ENCODE measurements at regions not wholly inside any gene's neighbourhood (a gene's known extent, or its start where the extent isn't known, plus 50 kb on each side); places are given as distances from the start of the nearest gene placed in this dataset.

- no peak overlapping the region for H2BK15ac ChIP-seq (ENCODE audit: low read length)
- TF ChIP-seq BRCA1 (IDR thresholded peaks at IDR 0.05; ENCODE audit: low read depth, low read length) (no peak), SIN3A (conservative IDR thresholded peaks at IDR 0.05 in 1 of 2, IDR thresholded peaks at IDR 0.05 in 1 of 2; ENCODE audit: low read depth in 1 of 2, low read length in 2 of 2) (no peak), TEAD4 (IDR thresholded peaks at IDR 0.05; ENCODE audit: low read depth, low read length) (no peak), HDAC2 (IDR thresholded peaks at IDR 0.05; ENCODE audit: borderline replicate concordance in 1 of 2, low read depth in 2 of 2, low read length in 2 of 2) (no peak), CREB1 (IDR thresholded peaks at IDR 0.05) (no peak), KDM5A (IDR thresholded peaks at IDR 0.05; ENCODE audit: low read length) (no peak), RAD21 (IDR thresholded peaks at IDR 0.05 in 1 of 2, conservative IDR thresholded peaks at IDR 0.05 in 1 of 2; ENCODE audit: low read depth in 2 of 2, low read length in 2 of 2) (no peak), KDM4A (IDR thresholded peaks at IDR 0.05; ENCODE audit: low read depth, low read length, severe bottlenecking) (no peak)
- TF ChIP-seq, protein P1, sequence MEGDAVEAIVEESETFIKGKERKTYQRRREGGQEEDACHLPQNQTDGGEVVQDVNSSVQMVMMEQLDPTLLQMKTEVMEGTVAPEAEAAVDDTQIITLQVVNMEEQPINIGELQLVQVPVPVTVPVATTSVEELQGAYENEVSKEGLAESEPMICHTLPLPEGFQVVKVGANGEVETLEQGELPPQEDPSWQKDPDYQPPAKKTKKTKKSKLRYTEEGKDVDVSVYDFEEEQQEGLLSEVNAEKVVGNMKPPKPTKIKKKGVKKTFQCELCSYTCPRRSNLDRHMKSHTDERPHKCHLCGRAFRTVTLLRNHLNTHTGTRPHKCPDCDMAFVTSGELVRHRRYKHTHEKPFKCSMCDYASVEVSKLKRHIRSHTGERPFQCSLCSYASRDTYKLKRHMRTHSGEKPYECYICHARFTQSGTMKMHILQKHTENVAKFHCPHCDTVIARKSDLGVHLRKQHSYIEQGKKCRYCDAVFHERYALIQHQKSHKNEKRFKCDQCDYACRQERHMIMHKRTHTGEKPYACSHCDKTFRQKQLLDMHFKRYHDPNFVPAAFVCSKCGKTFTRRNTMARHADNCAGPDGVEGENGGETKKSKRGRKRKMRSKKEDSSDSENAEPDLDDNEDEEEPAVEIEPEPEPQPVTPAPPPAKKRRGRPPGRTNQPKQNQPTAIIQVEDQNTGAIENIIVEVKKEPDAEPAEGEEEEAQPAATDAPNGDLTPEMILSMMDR (IDR thresholded peaks at IDR 0.05; ENCODE audit: control extremely low read depth in 1 of 3, insufficient read depth in 1 of 3, low read depth in 1 of 3, low read length in 3 of 3), result no peak
- TF ChIP-seq, protein P2, sequence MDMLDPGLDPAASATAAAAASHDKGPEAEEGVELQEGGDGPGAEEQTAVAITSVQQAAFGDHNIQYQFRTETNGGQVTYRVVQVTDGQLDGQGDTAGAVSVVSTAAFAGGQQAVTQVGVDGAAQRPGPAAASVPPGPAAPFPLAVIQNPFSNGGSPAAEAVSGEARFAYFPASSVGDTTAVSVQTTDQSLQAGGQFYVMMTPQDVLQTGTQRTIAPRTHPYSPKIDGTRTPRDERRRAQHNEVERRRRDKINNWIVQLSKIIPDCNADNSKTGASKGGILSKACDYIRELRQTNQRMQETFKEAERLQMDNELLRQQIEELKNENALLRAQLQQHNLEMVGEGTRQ (IDR thresholded peaks at IDR 0.05; ENCODE audit: low read length), result no peak
Observed at GRCh38 chr15:29542994-29543393, 273.4 kb upstream of the NSMCE3 start.

More at GRCh38 chr15:29542994-29543393, 273.4 kb upstream of the NSMCE3 start:
- Histone ChIP-seq H3K18ac (ENCODE audit: extremely low read depth, low read length) (no peak overlapping the region), H3K27me3 (replicated peaks in 1 of 4; ENCODE audit: control insufficient read depth in 3 of 4, extremely low read depth in 1 of 4, insufficient read depth in 3 of 4, low read length in 3 of 4) (no peaks in the 10 kb centered on the region), H4K20me1 (replicated peaks in 1 of 2; ENCODE audit: control insufficient read depth in 1 of 2, insufficient read depth in 2 of 2, low read length in 2 of 2) (peaks cover 0 to 2% of the 10 kb centered on the region in 2 experiments), H3K9ac (replicated peaks in 1 of 4; ENCODE audit: extremely low read depth in 1 of 4, low read depth in 3 of 4, low read length in 3 of 4) (no peak overlapping the region), H3K36me3 (ENCODE audit: control insufficient read depth in 2 of 4, insufficient read depth in 4 of 4, low read length in 3 of 4) (no peaks in the 10 kb centered on the region), H3K23me2 (ENCODE audit: low read depth, low read length) (no peaks in the 10 kb centered on the region; the same call in 1 of the 2 replicates), H3K27ac (ENCODE audit: low read depth, low read length) (no peak overlapping the region), H4K8ac (ENCODE audit: extremely low read depth, insufficient read depth, low read length) (no peak overlapping the region), H3K14ac (ENCODE audit: insufficient read length) (no peak overlapping the region), H2BK12ac (ENCODE audit: low read depth, low read length) (no peak overlapping the region), H4K91ac (replicated peaks; ENCODE audit: insufficient read length, low read length) (no peak overlapping the region), H2BK5ac (ENCODE audit: low read depth, low read length) (no peak overlapping the region), H2BK120ac (replicated peaks; ENCODE audit: low read depth, low read length) (no peak overlapping the region), H3K4me3 (ENCODE audit: extremely low read depth in 1 of 4, insufficient read depth in 2 of 4, low read depth in 3 of 4, low read length in 4 of 4) (no peak overlapping the region), H3K4ac (replicated peaks; ENCODE audit: insufficient read length, low read depth, low read length) (no peak overlapping the region), H3K56ac (replicated peaks; ENCODE audit: insufficient read length, low read depth, low read length) (no peak overlapping the region), H3K9me3 (ENCODE audit: insufficient read depth in 2 of 2, low read depth in 1 of 2, low read length in 1 of 2) (0 out of 4 replicates have a peak, but pooled peaks cover 0 to 4% of the 10 kb centered on the region in 2 experiments), H2AK5ac (ENCODE audit: low read depth, low read length) (no peak overlapping the region), H4K5ac (ENCODE audit: insufficient read length, low read depth, low read length) (no peak overlapping the region), H2BK20ac (ENCODE audit: low read length) (no peak overlapping the region), H2AFZ (ENCODE audit: low read length) (no peak overlapping the region), H3K4me2 (ENCODE audit: insufficient read depth in 1 of 2, low read depth in 2 of 2, low read length in 2 of 2) (no peak overlapping the region), H3K4me1 (replicated peaks in 1 of 4; ENCODE audit: control insufficient read depth in 3 of 4, insufficient read depth in 4 of 4, low read length in 3 of 4) (0 out of 7 replicates have a peak, but pooled peaks cover 0 to 7% (median 0%) of the 10 kb centered on the region in 4 experiments), H3K79me2 (ENCODE audit: control insufficient read depth in 1 of 2, insufficient read depth in 2 of 2, low read length in 2 of 2) (peaks cover 0 to 2% of the 10 kb centered on the region in 2 experiments; a peak in 1 of 4 replicates), H3K23ac (ENCODE audit: insufficient read length) (no peak overlapping the region), H3K79me1 (ENCODE audit: low read depth, low read length) (no peaks in the 10 kb centered on the region)
- ChIA-PET POLR2A (ENCODE audit: partially characterized antibody) (no interaction called here), CTCF (ENCODE audit: partially characterized antibody) (no interaction called here)
- 86% methylated on average over 1 of the region's 1 CpG; no CpG with 5 or more reads in 1 of the 2 experiments for WGBS, 2 experiments (ENCODE audit: extremely low coverage in 1 of 2, insufficient coverage in 1 of 2, insufficient read length in 1 of 2, insufficient replicate concordance in 2 of 2, low coverage in 1 of 2, low lambda C conversion rate in 2 of 2, missing lambda C conversion rate in 1 of 2)
- no peak for FAIRE-seq
- DNase-seq (ENCODE audit: low read depth in 1 of 2, low spot score in 2 of 2), result no peak

All from H1 (cell line).